Activated T-helper 1 cell treated with anti-CD3 and anti-CD28 coated beads, Interleukin-12 subunit alpha, Interleukin-12 subunit beta, Interleukin-2, Interleukin-4 antibody, amounts not matched to agents 30 ng/mL and 10 ng/mL and 1 ng/mL, durations not matched to agents 14 hours and 24 hours and 36 hours (primary cell): ENCODE measurements at regions not wholly inside any gene's neighbourhood (a gene's known extent, or its start where the extent isn't known, plus 50 kb on each side); places are given as distances from the start of the nearest gene placed in this dataset.
"Not testable (repeated sequence)": the region's sequence is repeated elsewhere in the genome, so short reads cannot be mapped to it uniquely, and the experiment has no call there.

Source experiments
- DNase-seq: peaks from one replicate; pipeline ENCODE4 v3.0.0; 2021; ENCODE audit warnings: low spot score
- H3K27ac Mint-ChIP-seq: one replicate; pipeline ENCODE4 v1.8.0; 2021; ENCODE audit warnings: mild to moderate bottlenecking, mixed read lengths
- H3K27me3 Mint-ChIP-seq: one replicate; pipeline ENCODE4 v1.8.0; 2022; ENCODE audit warnings: mild to moderate bottlenecking, moderate library complexity, mixed read lengths; ENCODE audit not compliant: insufficient read depth
- H3K36me3 Mint-ChIP-seq: one replicate; pipeline ENCODE4 v1.8.0; 2021; ENCODE audit warnings: low read depth, mixed read lengths
- H3K4me1 Mint-ChIP-seq: one replicate; pipeline ENCODE4 v1.8.0; 2021; ENCODE audit warnings: low read depth, mixed read lengths
- H3K4me3 Mint-ChIP-seq: one replicate; pipeline ENCODE4 v1.8.0; 2021; ENCODE audit warnings: mild to moderate bottlenecking, moderate library complexity, mixed read lengths
- H3K9me3 Mint-ChIP-seq: one replicate; pipeline ENCODE4 v1.8.0; 2021; ENCODE audit warnings: mixed read lengths
- intact Hi-C: fragments of 100-400 bp; cut with micrococcal nuclease; formaldehyde crosslinking; loops from one replicate; pipeline ENCODE4 v1.15.1; 2024

DNA sequence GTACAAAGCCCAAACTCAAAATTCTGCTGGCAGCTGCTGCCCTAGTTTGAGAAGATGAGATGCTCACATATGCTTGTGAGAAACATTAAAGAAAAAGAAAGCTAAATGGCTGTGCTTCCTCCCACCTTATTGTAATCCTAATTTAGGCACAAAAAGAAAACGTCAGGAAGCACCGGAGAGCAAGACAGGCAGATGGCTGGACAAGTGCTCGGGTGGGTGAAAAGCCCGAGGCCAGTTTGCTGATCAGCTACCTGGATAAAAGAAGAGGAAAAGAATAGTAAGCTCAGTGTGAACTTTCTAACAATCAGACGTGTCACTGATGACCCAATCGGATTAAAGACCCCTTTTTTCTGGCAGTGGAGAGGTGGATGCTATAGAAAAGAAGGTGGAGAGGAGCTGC lies 368.0 kb upstream of the ATP10A start:
- Mint-ChIP-seq H3K4me3 (no peak overlapping the region), H3K27ac (no peak overlapping the region), H3K9me3 (peaks cover 21% of the 10 kb centered on the region), H3K27me3 (no peaks in the 10 kb centered on the region), H3K36me3 (no peaks in the 10 kb centered on the region), H3K4me1 (no peaks in the 10 kb centered on the region)
- intact Hi-C loops, result no loop called here
- DNase-seq, result no peak

GRCh38 chr15:26224266-26224665 lies 361.1 kb upstream of the ATP10A start:
- Mint-ChIP-seq H3K9me3 (peaks cover 26% of the 10 kb centered on the region), H3K4me1 (no peaks in the 10 kb centered on the region), H3K4me3 (no peak overlapping the region), H3K27me3 (no peaks in the 10 kb centered on the region), H3K36me3 (no peaks in the 10 kb centered on the region), H3K27ac (no peak overlapping the region)
- DNase-seq, result no peak
- intact Hi-C loops, result no loop called here

GRCh38 chr15:26223720-26224119 lies 360.6 kb upstream of the ATP10A start:
- intact Hi-C loops, result no loop called here
- no peak overlapping the region for H3K4me3 Mint-ChIP-seq
- no peaks in the 10 kb centered on the region for H3K4me1 Mint-ChIP-seq
- H3K27ac Mint-ChIP-seq, result no peak overlapping the region
- H3K9me3 Mint-ChIP-seq, result peaks cover 23% of the 10 kb centered on the region
- no peak for DNase-seq
- H3K27me3 Mint-ChIP-seq, result no peaks in the 10 kb centered on the region
- no peaks in the 10 kb centered on the region for H3K36me3 Mint-ChIP-seq

GRCh38 chr15:26222781-26223180 lies 359.7 kb upstream of the ATP10A start:
- H3K4me1 Mint-ChIP-seq, result no peaks in the 10 kb centered on the region
- H3K27ac Mint-ChIP-seq, result no peak overlapping the region
- intact Hi-C loops, result no loop called here
- no peaks in the 10 kb centered on the region for H3K36me3 Mint-ChIP-seq
- H3K4me3 Mint-ChIP-seq, result no peak overlapping the region
- no peak for DNase-seq
- no peaks in the 10 kb centered on the region for H3K27me3 Mint-ChIP-seq
- H3K9me3 Mint-ChIP-seq, result peaks cover 13% of the 10 kb centered on the region

DNA sequence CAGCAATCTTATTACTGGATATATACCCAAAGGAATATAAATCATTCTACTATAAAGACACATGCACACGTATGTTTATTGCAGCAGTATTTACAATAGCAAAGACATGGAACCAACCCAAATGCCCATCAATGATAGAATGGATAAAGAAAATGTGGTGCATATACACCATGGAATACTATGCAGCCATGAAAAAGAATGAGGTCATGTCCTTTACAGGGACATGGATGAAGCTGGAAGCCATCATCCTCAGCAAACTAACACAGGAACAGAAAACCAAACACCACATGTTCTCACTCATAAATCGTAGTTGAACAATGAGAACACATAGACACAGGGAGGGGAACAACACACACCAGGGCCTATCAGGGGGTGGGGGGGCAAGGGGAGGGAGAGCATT lies 353.9 kb upstream of the ATP10A start:
- H3K27ac Mint-ChIP-seq, H3K36me3 Mint-ChIP-seq, H3K27me3 Mint-ChIP-seq, intact Hi-C loops, H3K4me1 Mint-ChIP-seq, H3K4me3 Mint-ChIP-seq, DNase-seq, H3K9me3 Mint-ChIP-seq: not testable (repeated sequence)

- intact Hi-C loops, result no loop called here
- no peaks in the 10 kb centered on the region for H3K27me3 Mint-ChIP-seq
- no peaks in the 10 kb centered on the region for H3K4me1 Mint-ChIP-seq
These were observed 351.2 kb upstream of the ATP10A start for GRCh38 chr15:26214290-26214689.

DNA sequence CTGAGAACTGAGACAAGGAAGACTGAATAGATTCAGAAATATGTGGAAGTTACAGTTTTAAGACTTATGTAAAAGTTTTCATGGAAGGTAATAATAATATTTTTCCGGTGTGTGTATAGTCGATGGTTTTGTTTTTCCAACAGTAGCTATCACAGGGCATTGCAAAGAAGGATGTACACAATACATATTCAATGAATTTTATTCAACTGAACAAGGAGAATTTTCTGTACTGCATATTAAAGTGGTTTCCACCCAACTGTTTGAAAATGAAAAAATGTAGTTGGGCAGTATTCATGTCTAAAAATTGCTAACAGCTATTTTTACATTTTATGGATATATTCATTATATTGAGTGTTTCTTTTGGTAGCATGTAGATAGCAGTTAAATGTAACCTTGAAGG lies 350.3 kb upstream of the ATP10A start:
- DNase-seq, result no peak
- Mint-ChIP-seq H3K36me3 (no peaks in the 10 kb centered on the region), H3K4me1 (no peaks in the 10 kb centered on the region), H3K9me3 (peaks cover 3% of the 10 kb centered on the region), H3K4me3 (no peak overlapping the region), H3K27ac (no peak overlapping the region), H3K27me3 (no peaks in the 10 kb centered on the region)
- intact Hi-C loops, result no loop called here

More at GRCh38 chr15:26214290-26214689, 351.2 kb upstream of the ATP10A start:
- no peak for DNase-seq
- Mint-ChIP-seq H3K27ac (no peak overlapping the region), H3K4me3 (no peak overlapping the region), H3K9me3 (peaks cover 3% of the 10 kb centered on the region), H3K36me3 (no peaks in the 10 kb centered on the region)

- Mint-ChIP-seq H3K27me3 (no peaks in the 10 kb centered on the region), H3K9me3 (peaks cover 2% of the 10 kb centered on the region), H3K36me3 (no peaks in the 10 kb centered on the region), H3K4me3 (no peak overlapping the region), H3K27ac (no peak overlapping the region), H3K4me1 (no peaks in the 10 kb centered on the region)
- no peak for DNase-seq
- intact Hi-C loops, result no loop called here
These were observed 349.0 kb upstream of the ATP10A start for GRCh38 chr15:26212109-26212508.

- Mint-ChIP-seq H3K27ac (no peak overlapping the region), H3K4me3 (no peak overlapping the region), H3K27me3 (no peaks in the 10 kb centered on the region), H3K36me3 (no peaks in the 10 kb centered on the region), H3K4me1 (no peaks in the 10 kb centered on the region), H3K9me3 (no peaks in the 10 kb centered on the region)
- no peak for DNase-seq
- intact Hi-C loops, result no loop called here
These were observed 347.9 kb upstream of the ATP10A start for GRCh38 chr15:26210980-26211379.

DNA sequence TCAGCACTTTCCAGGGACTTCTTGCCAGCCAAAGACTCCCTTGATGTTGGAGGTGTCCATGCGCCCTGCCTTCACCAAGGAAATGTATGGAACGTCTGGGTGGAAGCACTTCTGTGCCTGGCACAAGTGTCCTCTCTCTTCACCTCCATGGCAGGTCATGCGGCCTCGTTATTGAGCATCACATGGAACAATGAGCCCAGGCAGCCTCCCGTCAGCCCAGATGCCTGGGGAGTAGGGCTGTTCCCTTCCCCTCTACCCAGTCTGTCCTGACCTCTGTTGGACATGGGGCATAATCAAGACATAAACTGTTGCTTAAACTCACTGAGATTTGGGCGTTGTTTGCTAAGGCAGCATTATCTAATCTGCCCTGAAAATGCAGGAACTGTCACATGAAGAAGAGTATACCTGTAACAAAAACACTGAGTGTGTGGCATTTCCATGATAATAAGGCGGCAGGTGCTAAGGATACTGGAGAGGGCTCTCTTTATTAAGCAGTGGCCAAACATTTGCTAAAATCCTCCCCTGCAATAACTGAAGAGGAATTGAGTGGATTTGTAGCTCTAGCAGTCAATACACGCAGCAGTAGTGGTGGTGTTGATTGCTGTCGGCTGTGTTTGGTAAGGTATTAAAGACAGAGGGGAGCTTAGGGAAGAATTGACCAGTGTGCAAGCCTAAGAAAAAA lies 338.2 kb upstream of the ATP10A start:
- no peaks in the 10 kb centered on the region for H3K27me3 Mint-ChIP-seq
- DNase-seq, result no peak
- intact Hi-C loops, result no loop called here
- H3K4me1 Mint-ChIP-seq, result no peaks in the 10 kb centered on the region
- H3K9me3 Mint-ChIP-seq, result no peaks in the 10 kb centered on the region
- no peak overlapping the region for H3K27ac Mint-ChIP-seq
- no peaks in the 10 kb centered on the region for H3K36me3 Mint-ChIP-seq
- H3K4me3 Mint-ChIP-seq, result no peak overlapping the region

GRCh38 chr15:26200427-26200826 lies 337.3 kb upstream of the ATP10A start:
- intact Hi-C loops, result no loop called here
- Mint-ChIP-seq H3K9me3 (no peaks in the 10 kb centered on the region), H3K4me3 (no peak overlapping the region), H3K36me3 (no peaks in the 10 kb centered on the region), H3K27ac (no peak overlapping the region), H3K4me1 (no peaks in the 10 kb centered on the region), H3K27me3 (no peaks in the 10 kb centered on the region)
- DNase-seq, result no peak

GRCh38 chr15:26197719-26198118 lies 334.6 kb upstream of the ATP10A start:
- H3K36me3 Mint-ChIP-seq, result no peaks in the 10 kb centered on the region
- no peak for DNase-seq
- no peak overlapping the region for H3K27ac Mint-ChIP-seq
- H3K27me3 Mint-ChIP-seq, result no peaks in the 10 kb centered on the region
- H3K4me1 Mint-ChIP-seq, result no peaks in the 10 kb centered on the region
- no peak overlapping the region for H3K4me3 Mint-ChIP-seq
- no peaks in the 10 kb centered on the region for H3K9me3 Mint-ChIP-seq
- intact Hi-C loops, result no loop called here

- Mint-ChIP-seq H3K4me1 (no peaks in the 10 kb centered on the region), H3K27me3 (no peaks in the 10 kb centered on the region), H3K4me3 (no peak overlapping the region), H3K36me3 (no peaks in the 10 kb centered on the region), H3K9me3 (no peaks in the 10 kb centered on the region), H3K27ac (no peak overlapping the region)
- intact Hi-C loops, result no loop called here
- no peak for DNase-seq
These were observed 333.9 kb upstream of the ATP10A start for GRCh38 chr15:26197060-26197459.

- no peaks in the 10 kb centered on the region for H3K9me3 Mint-ChIP-seq
- H3K27ac Mint-ChIP-seq, result no peak overlapping the region
- H3K27me3 Mint-ChIP-seq, result no peaks in the 10 kb centered on the region
- H3K36me3 Mint-ChIP-seq, result no peaks in the 10 kb centered on the region
- no peaks in the 10 kb centered on the region for H3K4me1 Mint-ChIP-seq
- H3K4me3 Mint-ChIP-seq, result no peak overlapping the region
- intact Hi-C loops, result no loop called here
- DNase-seq, result no peak
These were observed 328.1 kb upstream of the ATP10A start for GRCh38 chr15:26191193-26191592.
